IMR-90 (cell line): ENCODE measurements at regions not wholly inside any gene's neighbourhood (a gene's known extent, or its start where the extent isn't known, plus 50 kb on each side); places are given as distances from the start of the nearest gene placed in this dataset.

Source experiments
- ATAC-seq: fragments of 200-7000 bp; cut with Tn5 transposase; 2 replicates; pipeline ENCODE4 v1.9.1; 2020; ENCODE audit warnings: low read depth, mild to moderate bottlenecking, moderate library complexity
- BruUV-seq: library from RNA; stranded (reverse); fragments of 400-500 nt; replicated peaks from 2 replicates; lab custom pipeline; 2021; lab: Mats Ljungman, UMichigan
- CTCF ChIA-PET: fragments of 300-600 bp; formaldehyde crosslinking; extraction: SDS; loops from one replicate; lab custom pipeline; 2021; ENCODE audit warnings: antibody characterized with exemption; lab: Yijun Ruan, JAX
- POLR2A ChIA-PET: fragments of 300-600 bp; sonication (Branson Sonifier 250); formaldehyde crosslinking; loops from one replicate; lab custom pipeline; 2022; ENCODE audit warnings: antibody characterized with exemption; ENCODE audit not compliant: unreplicated experiment; lab: Charles Lee
- DNase-seq: peaks from one replicate; pipeline ENCODE4 v3.0.0; 2013
- H2AFZ ChIP-seq: replicated peaks from 2 replicates; pipeline ENCODE3; 2013; ENCODE audit warnings: low read length, mild to moderate bottlenecking; ENCODE audit not compliant: poor library complexity
- H2AK5ac ChIP-seq: 2 replicates; pipeline ENCODE4 v1.6.1; 2013; ENCODE audit warnings: low read depth, low read length, inconsistent platforms
- H2AK9ac ChIP-seq: replicated peaks from 2 replicates; pipeline ENCODE3; 2013; ENCODE audit warnings: mild to moderate bottlenecking, low read depth, low read length, moderate library complexity; ENCODE audit not compliant: poor library complexity
- H2BK120ac ChIP-seq: 2 replicates; pipeline ENCODE4 v1.6.1; 2013; ENCODE audit warnings: low read depth, low read length, inconsistent platforms
- H2BK15ac ChIP-seq: 3 replicates; pipeline ENCODE4 v1.6.1; 2013; ENCODE audit warnings: low read depth, low read length, inconsistent platforms
- H2BK20ac ChIP-seq: 2 replicates; pipeline ENCODE4 v1.6.1; 2013; ENCODE audit warnings: low read depth, mild to moderate bottlenecking, inconsistent platforms, low read length, moderate library complexity
- H2BK5ac ChIP-seq: 2 replicates; pipeline ENCODE4 v1.6.1; 2013; ENCODE audit warnings: mild to moderate bottlenecking, low read depth, low read length, inconsistent platforms; ENCODE audit not compliant: poor library complexity, severe bottlenecking
- H3K14ac ChIP-seq: replicated peaks from 2 replicates; pipeline ENCODE4 v1.6.1; 2013; ENCODE audit warnings: low read depth, low read length, inconsistent platforms
- H3K18ac ChIP-seq: 2 replicates; pipeline ENCODE4 v1.6.1; 2013; ENCODE audit warnings: low read depth, low read length, control low read depth
- H3K23ac ChIP-seq: 2 replicates; pipeline ENCODE4 v1.6.1; 2013; ENCODE audit warnings: low read depth, low read length, inconsistent platforms
- H3K27ac ChIP-seq: 2 replicates; pipeline ENCODE4 v1.5.1; 2013; ENCODE audit warnings: mild to moderate bottlenecking, control low read depth, low read length; ENCODE audit not compliant: insufficient read depth
- H3K27me3 ChIP-seq: 2 replicates; pipeline ENCODE4 v1.6.1; 2013; ENCODE audit warnings: low read length; ENCODE audit not compliant: control insufficient read depth, insufficient read depth
- H3K36me3 ChIP-seq: 2 replicates; pipeline ENCODE4 v1.6.1; 2013; ENCODE audit warnings: low read length, mixed read lengths; ENCODE audit not compliant: control insufficient read depth, insufficient read depth
- H3K4ac ChIP-seq: 2 replicates; pipeline ENCODE4 v1.6.1; 2013; ENCODE audit warnings: low read depth, low read length, inconsistent platforms
- H3K4me1 ChIP-seq: 2 replicates; pipeline ENCODE4 v1.6.1; 2013; ENCODE audit warnings: low read length, mixed read lengths; ENCODE audit not compliant: control insufficient read depth, insufficient read depth
- H3K4me2 ChIP-seq: 2 replicates; pipeline ENCODE4 v1.6.1; 2013; ENCODE audit warnings: low read depth, mild to moderate bottlenecking, control low read depth, low read length, moderate library complexity
- H3K4me3 ChIP-seq: 2 replicates; pipeline ENCODE4 v1.5.1; 2013; ENCODE audit warnings: low read depth, mild to moderate bottlenecking, control low read depth, low read length, moderate library complexity; ENCODE audit not compliant: insufficient read depth
- H3K56ac ChIP-seq: 2 replicates; pipeline ENCODE4 v1.6.1; 2013; ENCODE audit warnings: low read length, inconsistent platforms; ENCODE audit not compliant: insufficient read depth; ENCODE audit errors: extremely low read depth
- H3K79me1 ChIP-seq, 2 experiments: 2 replicates each; pipeline ENCODE4 v1.6.1; 2013; ENCODE audit warnings: low read length in 2 of 2, inconsistent platforms in 1 of 2, low read depth in 1 of 2
- H3K9ac ChIP-seq: 2 replicates; pipeline ENCODE4 v1.6.1; 2013; ENCODE audit warnings: low read depth, low read length, control low read depth
- H3K9me1 ChIP-seq: 2 replicates; pipeline ENCODE4 v1.6.1; 2013; ENCODE audit warnings: low read length, inconsistent platforms; ENCODE audit not compliant: insufficient read depth
- H3K9me3 ChIP-seq: 2 replicates; pipeline ENCODE4 v1.6.1; 2013; ENCODE audit warnings: low read length; ENCODE audit not compliant: control insufficient read depth, insufficient read depth
- H4K20me1 ChIP-seq: 2 replicates; pipeline ENCODE4 v1.6.1; 2013; ENCODE audit warnings: low read length, inconsistent platforms; ENCODE audit not compliant: insufficient read depth
- H4K5ac ChIP-seq: 2 replicates; pipeline ENCODE4 v1.6.1; 2013; ENCODE audit warnings: mild to moderate bottlenecking, low read depth, low read length, control low read depth
- H4K8ac ChIP-seq, 2 experiments: 2 replicates each; pipeline ENCODE4 v1.6.1; 2013; ENCODE audit warnings: low read depth in 2 of 2, low read length in 2 of 2, control low read depth in 1 of 2, inconsistent platforms in 1 of 2
- H4K91ac ChIP-seq: 2 replicates; pipeline ENCODE4 v1.6.1; 2013; ENCODE audit warnings: low read depth, low read length, inconsistent platforms; ENCODE audit not compliant: insufficient read depth
- BHLHE40 ChIP-seq: fragments of 150-350 bp; IDR thresholded peaks from 2 replicates; pipeline ENCODE4 v1.6.1; 2016; ENCODE audit warnings: mild to moderate bottlenecking, low read depth, low read length
- CEBPB ChIP-seq: IDR thresholded peaks from 2 replicates; pipeline ENCODE4 v1.6.1; 2012; ENCODE audit warnings: low read depth, low read length, improper control_type of control experiment
- MAFK ChIP-seq: IDR thresholded peaks from 2 replicates; pipeline ENCODE4 v1.6.1; 2012; ENCODE audit warnings: low read depth, low read length, improper control_type of control experiment
- MAZ ChIP-seq: IDR thresholded peaks from 2 replicates; pipeline ENCODE4 v1.6.1; 2012; ENCODE audit warnings: low read depth, mild to moderate bottlenecking, low read length, improper control_type of control experiment, moderate library complexity, borderline replicate concordance
- NFE2L2 ChIP-seq: fragments of 150-350 bp; IDR thresholded peaks from 2 replicates; pipeline ENCODE4 v1.6.1; 2016; ENCODE audit warnings: low read depth, mild to moderate bottlenecking, low read length
- POLR2A ChIP-seq: IDR thresholded peaks from 2 replicates; pipeline ENCODE4 v1.6.1; 2012; ENCODE audit warnings: mild to moderate bottlenecking, low read depth, low read length
- RAD21 ChIP-seq: IDR thresholded peaks from 2 replicates; pipeline ENCODE4 v1.6.1; 2012; ENCODE audit warnings: low read length, improper control_type of control experiment
- RFX5 ChIP-seq: IDR thresholded peaks from 2 replicates; pipeline ENCODE4 v1.8.0; 2012; ENCODE audit warnings: low read depth, mild to moderate bottlenecking, low read length, moderate library complexity
- WGBS, 2 experiments: methylation state at CpG; one replicate each; pipeline versions ENCODE4 v1.1.5 to v1.1.7; 2013; ENCODE audit warnings: missing lambda C conversion rate in 2 of 2; ENCODE audit not compliant: insufficient read length in 1 of 2; ENCODE audit errors: extremely low coverage in 2 of 2; 5-methylcytosine and 5-hydroxymethylcytosine counted together
- dilution Hi-C: fragments of 300-500 bp; cut with HindIII; formaldehyde crosslinking; loops from one replicate; pipeline ENCODE4 v1.14.3; 2018; ENCODE audit warnings: low sequenced_read_pairs; ENCODE audit not compliant: unreplicated experiment
- in situ Hi-C: fragments of 300-500 bp; cut with MboI; formaldehyde crosslinking; loops from 3 replicates; pipeline ENCODE4 v1.14.3; 2019; ENCODE audit warnings: low sequenced_read_pairs, inconsistent platforms, mixed read lengths
- intact Hi-C: fragments of 100-400 bp; cut with micrococcal nuclease; formaldehyde crosslinking; loops from 2 replicates; pipeline ENCODE4 v1.10.0; 2022
- TF ChIP-seq, protein P1 (sequence below): fragments of 150-350 bp; IDR thresholded peaks from 2 replicates; pipeline ENCODE4 v1.6.1; 2016; ENCODE audit warnings: low read depth, mild to moderate bottlenecking, low read length, moderate library complexity, borderline replicate concordance
- TF ChIP-seq, protein P2 (sequence below): fragments of 150-350 bp; IDR thresholded peaks from 2 replicates; pipeline ENCODE4 v1.6.1; 2017; ENCODE audit warnings: mild to moderate bottlenecking, antibody characterized with exemption, low read length, low read depth

DNA sequence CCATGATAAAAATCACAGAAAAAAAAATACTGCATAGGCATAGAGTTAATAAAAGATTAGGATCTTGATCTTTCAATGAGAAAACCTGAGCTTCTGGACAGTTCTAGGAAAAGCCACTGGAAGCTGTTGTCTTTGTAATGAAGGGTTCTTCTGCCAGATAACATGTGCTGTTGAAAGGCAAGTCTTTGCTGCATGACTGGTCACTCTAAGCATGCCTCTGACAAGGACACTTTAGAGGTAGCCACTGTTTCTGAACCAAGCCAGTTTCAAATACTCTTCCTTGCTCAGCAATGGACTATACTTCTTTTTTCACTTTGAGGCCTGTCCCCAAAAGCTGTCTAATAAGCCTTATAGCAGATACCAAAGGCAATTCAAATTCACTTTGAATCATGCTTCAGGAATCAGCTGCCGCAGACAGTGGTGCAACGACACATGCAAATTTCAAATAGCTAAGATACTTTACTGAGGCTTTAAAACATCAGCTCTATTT lies 70.2 kb downstream of the BTG1 start:
- H3K4ac ChIP-seq: peak overlapping the region; percentile 93
- H2AK9ac ChIP-seq: no peak overlapping the region
- peak overlapping the region; percentile 72 for H2AFZ ChIP-seq
- peak overlapping the region; percentile 94 for H3K23ac ChIP-seq
- dilution Hi-C loops (no loop called here), in situ Hi-C loops (no loop called here), intact Hi-C loops (loop anchor here (5.0 kb wide), 1 partner anchor 88 kb away; no protein-coding TSS in a partner anchor)
- no peaks in the 10 kb centered on the region for H3K9me3 ChIP-seq
- peak overlapping the region; percentile 77 for H4K5ac ChIP-seq
- H2BK5ac ChIP-seq: peak overlapping the region; percentile 99
- peak overlapping the region; percentile 86; the same call in 1 of the 2 replicates for H2AK5ac ChIP-seq
- H2BK15ac ChIP-seq: peak overlapping the region; percentile 86; the same call in 2 of the 3 replicates
- peak overlapping the region; percentile 98 for H2BK20ac ChIP-seq
- peaks cover 24% of the 10 kb centered on the region for H3K4me1 ChIP-seq
- H3K9ac ChIP-seq: peak overlapping the region; percentile 47; the same call in 1 of the 2 replicates
- H3K27me3 ChIP-seq: no peaks in the 10 kb centered on the region
- TF ChIP-seq, protein P1, sequence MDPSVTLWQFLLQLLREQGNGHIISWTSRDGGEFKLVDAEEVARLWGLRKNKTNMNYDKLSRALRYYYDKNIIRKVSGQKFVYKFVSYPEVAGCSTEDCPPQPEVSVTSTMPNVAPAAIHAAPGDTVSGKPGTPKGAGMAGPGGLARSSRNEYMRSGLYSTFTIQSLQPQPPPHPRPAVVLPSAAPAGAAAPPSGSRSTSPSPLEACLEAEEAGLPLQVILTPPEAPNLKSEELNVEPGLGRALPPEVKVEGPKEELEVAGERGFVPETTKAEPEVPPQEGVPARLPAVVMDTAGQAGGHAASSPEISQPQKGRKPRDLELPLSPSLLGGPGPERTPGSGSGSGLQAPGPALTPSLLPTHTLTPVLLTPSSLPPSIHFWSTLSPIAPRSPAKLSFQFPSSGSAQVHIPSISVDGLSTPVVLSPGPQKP: no peak
- TF ChIP-seq BHLHE40 (peak; percentile 23; the same call in 1 of the 2 replicates), POLR2A (no peak), MAZ (no peak), MAFK (no peak), RAD21 (no peak), NFE2L2 (no peak), RFX5 (no peak), CEBPB (peak; percentile 81)
- TF ChIP-seq, protein P2, sequence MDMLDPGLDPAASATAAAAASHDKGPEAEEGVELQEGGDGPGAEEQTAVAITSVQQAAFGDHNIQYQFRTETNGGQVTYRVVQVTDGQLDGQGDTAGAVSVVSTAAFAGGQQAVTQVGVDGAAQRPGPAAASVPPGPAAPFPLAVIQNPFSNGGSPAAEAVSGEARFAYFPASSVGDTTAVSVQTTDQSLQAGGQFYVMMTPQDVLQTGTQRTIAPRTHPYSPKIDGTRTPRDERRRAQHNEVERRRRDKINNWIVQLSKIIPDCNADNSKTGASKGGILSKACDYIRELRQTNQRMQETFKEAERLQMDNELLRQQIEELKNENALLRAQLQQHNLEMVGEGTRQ: no peak
- peaks cover 13 to 25% of the 10 kb centered on the region in 2 experiments; a peak in 3 of 4 replicates for H3K79me1 ChIP-seq
- ATAC-seq: peak; percentile 46
- peak; percentile 72 for DNase-seq
- peak overlapping the region; percentile 78 for H3K18ac ChIP-seq
- H3K14ac ChIP-seq: peak overlapping the region; percentile 97
- H3K9me1 ChIP-seq: peaks cover 17% of the 10 kb centered on the region
- H4K91ac ChIP-seq: peak overlapping the region; percentile 94
- H4K8ac ChIP-seq: peak overlapping the region; percentile 7 to 95; a peak in 3 of 4 replicates
- peak overlapping the region; percentile 99 for H2BK120ac ChIP-seq
- peak overlapping the region; percentile 48 for H3K4me2 ChIP-seq
- no peaks in the 10 kb centered on the region for H4K20me1 ChIP-seq
- no peaks in the 10 kb centered on the region for H3K36me3 ChIP-seq
- no CpG with 5 or more reads among the region's 2 CpGs for WGBS, 2 experiments
- H3K56ac ChIP-seq: peak overlapping the region; percentile 85
- BruUV-seq: no TSS peak
- no peak overlapping the region for H3K4me3 ChIP-seq
- CTCF ChIA-PET: interaction anchor here (0.6 to 0.9 kb wide), 2 partner anchors 61 to 69 kb away, joined by 3 read pairs; no protein-coding TSS in a partner anchor
- POLR2A ChIA-PET: interaction anchor here (0.5 to 0.7 kb wide), 3 partner anchors 32 to 262 kb away, joined by 3 to 5 read pairs (median 4); no protein-coding TSS in a partner anchor
- peak overlapping the region; percentile 82 for H3K27ac ChIP-seq
